ENCODE measurements at regions not wholly inside any gene's neighbourhood (a gene's known extent, or its start where the extent isn't known, plus 50 kb on each side); places are given as distances from the start of the nearest gene placed in this dataset.
"Not testable (repeated sequence)": the region's sequence is repeated elsewhere in the genome, so short reads cannot be mapped to it uniquely, and the experiment has no call there.

GRCh38 chr5:7169240-7169878, 226.6 kb upstream of the ADCY2 start:
- Mint-ChIP-seq H3K4me1 (no peaks in the 10 kb centered on the region), H3K27me3 (no peaks in the 10 kb centered on the region), H3K36me3 (ENCODE audit: low read depth) (no peaks in the 10 kb centered on the region), H3K4me3 (no peak overlapping the region), H3K27ac (no peak overlapping the region), H3K9me3 (ENCODE audit: low read depth) (peaks cover 2% of the 10 kb centered on the region)
- ChIA-PET POLR2A (no interaction called here), CTCF (no interaction called here)
- ATAC-seq (no peak), DNase-seq (no peak)
- intact Hi-C loops (cut with DNase I, micrococcal nuclease) = no loop called here

DNA sequence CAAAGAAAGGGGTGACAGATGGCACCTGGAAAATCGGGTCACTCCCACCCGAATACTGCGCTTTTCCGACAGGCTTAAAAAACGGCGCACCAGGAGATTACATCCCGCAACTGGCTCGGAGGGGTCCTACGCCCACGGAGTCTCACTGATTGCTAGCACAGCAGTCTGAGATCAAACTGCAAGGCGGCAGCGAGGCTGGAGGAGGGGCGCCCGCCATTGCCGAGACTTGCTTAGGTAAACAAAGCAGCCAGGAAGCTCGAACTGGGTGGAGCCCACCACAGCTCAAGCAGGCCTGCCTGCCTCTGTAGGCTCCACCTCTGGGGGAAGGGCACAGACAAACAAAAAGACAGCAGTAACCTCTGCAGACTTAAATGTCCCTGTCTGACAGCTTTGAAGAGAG, 225.2 kb upstream of the ADCY2 start:
- H3K36me3 Mint-ChIP-seq (ENCODE audit: low read depth); H3K4me3 Mint-ChIP-seq; ATAC-seq; CTCF ChIA-PET; H3K27ac Mint-ChIP-seq; H3K4me1 Mint-ChIP-seq; POLR2A ChIA-PET; DNase-seq; H3K9me3 Mint-ChIP-seq (ENCODE audit: low read depth); H3K27me3 Mint-ChIP-seq; intact Hi-C loops (cut with DNase I, micrococcal nuclease): not testable (repeated sequence)

DNA sequence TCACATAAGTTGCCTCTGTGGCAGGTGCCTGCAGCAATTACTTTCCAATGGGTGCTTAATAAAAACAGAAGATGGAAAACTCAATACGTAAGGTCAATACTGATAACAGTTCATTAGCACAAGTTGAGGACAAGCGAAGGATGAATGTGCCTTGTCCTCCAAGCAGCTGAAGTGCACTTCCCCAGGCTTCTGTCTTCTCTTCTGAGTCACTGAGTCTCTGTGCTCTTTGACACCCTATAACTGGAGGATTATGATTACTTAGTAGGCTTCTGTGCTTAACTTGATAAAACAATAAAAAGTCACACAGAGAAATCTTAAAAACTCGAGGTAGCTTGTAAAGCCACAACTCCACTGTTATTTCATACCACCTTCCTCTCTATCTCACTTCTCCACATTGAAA, 216.6 kb upstream of the ADCY2 start:
- intact Hi-C loops (cut with DNase I, micrococcal nuclease) = no loop called here
- Mint-ChIP-seq H3K9me3 (ENCODE audit: low read depth) (no peaks in the 10 kb centered on the region), H3K36me3 (ENCODE audit: low read depth) (no peaks in the 10 kb centered on the region), H3K4me1 (no peaks in the 10 kb centered on the region), H3K4me3 (no peak overlapping the region), H3K27me3 (no peaks in the 10 kb centered on the region), H3K27ac (no peak overlapping the region)
- CTCF ChIA-PET = interaction anchor here (0.7 kb wide), 1 partner anchor 44 kb away, joined by 3 read pairs; no protein-coding TSS in a partner anchor
- no peak for ATAC-seq
- DNase-seq = no peak
- POLR2A ChIA-PET = no interaction called here

GRCh38 chr5:7181841-7182240, 214.1 kb upstream of the ADCY2 start:
- H3K36me3 Mint-ChIP-seq (ENCODE audit: low read depth) = no peaks in the 10 kb centered on the region
- no peaks in the 10 kb centered on the region for H3K4me1 Mint-ChIP-seq
- no peak overlapping the region for H3K4me3 Mint-ChIP-seq
- no peak for ATAC-seq
- no peak overlapping the region for H3K27ac Mint-ChIP-seq
- intact Hi-C loops (cut with DNase I, micrococcal nuclease) = no loop called here
- ChIA-PET CTCF (no interaction called here), POLR2A (no interaction called here)
- DNase-seq = no peak
- H3K27me3 Mint-ChIP-seq = no peaks in the 10 kb centered on the region
- no peaks in the 10 kb centered on the region for H3K9me3 Mint-ChIP-seq (ENCODE audit: low read depth)

- H3K36me3 Mint-ChIP-seq (ENCODE audit: low read depth) = no peaks in the 10 kb centered on the region
- DNase-seq = no peak
- intact Hi-C loops (cut with DNase I, micrococcal nuclease) = no loop called here
- no peak for ATAC-seq
- ChIA-PET CTCF (no interaction called here), POLR2A (no interaction called here)
- no peak overlapping the region for H3K27ac Mint-ChIP-seq
- peaks cover 4% of the 10 kb centered on the region for H3K27me3 Mint-ChIP-seq
- no peaks in the 10 kb centered on the region for H3K4me1 Mint-ChIP-seq
- H3K4me3 Mint-ChIP-seq = no peak overlapping the region
- no peaks in the 10 kb centered on the region for H3K9me3 Mint-ChIP-seq (ENCODE audit: low read depth)
These were observed 210.2 kb upstream of the ADCY2 start for GRCh38 chr5:7185742-7186141.

- POLR2A ChIA-PET = no interaction called here
- no peak overlapping the region for H3K27ac Mint-ChIP-seq
- DNase-seq = no peak
- CTCF ChIA-PET = no interaction called here
- H3K27me3 Mint-ChIP-seq = peaks cover 4% of the 10 kb centered on the region
- H3K4me1 Mint-ChIP-seq = no peaks in the 10 kb centered on the region
- intact Hi-C loops (cut with DNase I, micrococcal nuclease) = no loop called here
- no peaks in the 10 kb centered on the region for H3K36me3 Mint-ChIP-seq (ENCODE audit: low read depth)
- no peaks in the 10 kb centered on the region for H3K9me3 Mint-ChIP-seq (ENCODE audit: low read depth)
- no peak for ATAC-seq
- H3K4me3 Mint-ChIP-seq = no peak overlapping the region
These were observed 209.1 kb upstream of the ADCY2 start for GRCh38 chr5:7186818-7187217.

GRCh38 chr5:7190712-7191250, 205.2 kb upstream of the ADCY2 start:
- Mint-ChIP-seq H3K27ac (no peak overlapping the region), H3K9me3 (ENCODE audit: low read depth) (no peaks in the 10 kb centered on the region), H3K36me3 (ENCODE audit: low read depth) (no peaks in the 10 kb centered on the region), H3K4me1 (no peaks in the 10 kb centered on the region), H3K4me3 (no peak overlapping the region), H3K27me3 (peaks cover 4% of the 10 kb centered on the region)
- POLR2A ChIA-PET = no interaction called here
- DNase-seq = no peak
- CTCF ChIA-PET = no interaction called here
- no peak for ATAC-seq
- intact Hi-C loops (cut with DNase I, micrococcal nuclease) = no loop called here

- Mint-ChIP-seq H3K36me3 (ENCODE audit: low read depth) (no peaks in the 10 kb centered on the region), H3K4me1 (no peaks in the 10 kb centered on the region), H3K27me3 (peaks cover 4% of the 10 kb centered on the region), H3K9me3 (ENCODE audit: low read depth) (no peaks in the 10 kb centered on the region), H3K4me3 (no peak overlapping the region), H3K27ac (no peak overlapping the region)
- DNase-seq (no peak), ATAC-seq (no peak)
- intact Hi-C loops (cut with DNase I, micrococcal nuclease) = no loop called here
- ChIA-PET POLR2A (no interaction called here), CTCF (no interaction called here)
These were observed 203.9 kb upstream of the ADCY2 start for GRCh38 chr5:7192016-7192415.

- Mint-ChIP-seq H3K4me1 (no peaks in the 10 kb centered on the region), H3K27me3 (no peaks in the 10 kb centered on the region), H3K36me3 (ENCODE audit: low read depth) (no peaks in the 10 kb centered on the region), H3K27ac (no peak overlapping the region), H3K9me3 (ENCODE audit: low read depth) (peaks cover 4% of the 10 kb centered on the region), H3K4me3 (no peak overlapping the region)
- no peak for DNase-seq
- ChIA-PET POLR2A (no interaction called here), CTCF (no interaction called here)
- intact Hi-C loops (cut with DNase I, micrococcal nuclease) = no loop called here
- no peak for ATAC-seq
These were observed 193.1 kb upstream of the ADCY2 start for GRCh38 chr5:7202846-7203245.

DNA sequence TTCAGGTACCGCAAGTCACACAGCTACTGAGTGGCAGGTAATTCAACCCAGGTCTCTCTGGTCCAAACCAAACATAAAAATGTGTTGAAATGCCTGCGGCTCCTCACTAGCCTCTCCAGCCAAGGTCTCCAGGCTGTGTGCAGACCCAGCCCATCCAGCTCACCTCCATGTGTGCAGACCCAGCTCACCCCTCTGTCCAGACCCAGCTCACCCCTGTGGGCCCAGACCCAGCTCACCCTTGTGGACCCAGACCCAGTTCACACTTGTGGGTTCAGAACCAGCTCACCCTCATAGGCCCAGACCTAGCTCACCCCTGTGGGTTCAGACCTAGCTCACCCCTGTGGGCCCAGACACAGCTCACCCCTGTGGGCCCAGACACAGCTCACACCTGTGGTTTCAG, 188.0 kb upstream of the ADCY2 start:
- Mint-ChIP-seq H3K4me1 (no peaks in the 10 kb centered on the region), H3K9me3 (ENCODE audit: low read depth) (peaks cover 4% of the 10 kb centered on the region), H3K4me3 (no peak overlapping the region), H3K27ac (no peak overlapping the region), H3K27me3 (no peaks in the 10 kb centered on the region), H3K36me3 (ENCODE audit: low read depth) (no peaks in the 10 kb centered on the region)
- ChIA-PET CTCF (no interaction called here), POLR2A (no interaction called here)
- DNase-seq (no peak), ATAC-seq (no peak)
- intact Hi-C loops (cut with DNase I, micrococcal nuclease) = no loop called here

- POLR2A ChIA-PET = no interaction called here
- no peak for ATAC-seq
- no peak overlapping the region for H3K27ac Mint-ChIP-seq
These were observed 187.0 kb upstream of the ADCY2 start for GRCh38 chr5:7208938-7209337.

DNA sequence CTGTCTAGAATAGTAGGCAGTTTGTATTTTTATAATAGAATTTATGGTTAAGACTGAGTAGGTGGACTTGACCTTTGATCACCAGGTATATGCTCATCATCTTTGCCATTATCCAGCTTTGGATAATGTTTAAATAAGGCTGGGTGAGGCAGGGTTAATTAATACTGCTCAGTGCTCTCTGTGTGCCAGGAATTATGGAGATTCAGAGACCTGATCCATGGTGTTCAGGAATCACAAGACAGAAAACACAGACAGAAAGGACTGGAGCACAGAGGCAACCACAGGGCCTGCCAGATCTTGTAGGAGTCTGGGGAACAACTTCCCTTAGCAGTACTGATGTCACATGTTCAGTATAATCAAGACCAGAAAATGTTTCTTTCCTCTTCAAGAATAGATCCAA, 186.3 kb upstream of the ADCY2 start:
- intact Hi-C loops (cut with DNase I, micrococcal nuclease) = no loop called here
- no peaks in the 10 kb centered on the region for H3K27me3 Mint-ChIP-seq
- no peak overlapping the region for H3K27ac Mint-ChIP-seq
- H3K4me1 Mint-ChIP-seq = no peaks in the 10 kb centered on the region
- DNase-seq (no peak), ATAC-seq (no peak)
- peaks cover 4% of the 10 kb centered on the region for H3K9me3 Mint-ChIP-seq (ENCODE audit: low read depth)
- ChIA-PET POLR2A (no interaction called here), CTCF (no interaction called here)
- no peaks in the 10 kb centered on the region for H3K36me3 Mint-ChIP-seq (ENCODE audit: low read depth)
- no peak overlapping the region for H3K4me3 Mint-ChIP-seq

More at GRCh38 chr5:7208938-7209337, 187.0 kb upstream of the ADCY2 start:
- CTCF ChIA-PET = no interaction called here
- no peak for DNase-seq
- Mint-ChIP-seq H3K9me3 (ENCODE audit: low read depth) (peaks cover 4% of the 10 kb centered on the region), H3K4me3 (no peak overlapping the region), H3K36me3 (ENCODE audit: low read depth) (no peaks in the 10 kb centered on the region), H3K27me3 (no peaks in the 10 kb centered on the region), H3K4me1 (no peaks in the 10 kb centered on the region)
- intact Hi-C loops (cut with DNase I, micrococcal nuclease) = no loop called here

DNA sequence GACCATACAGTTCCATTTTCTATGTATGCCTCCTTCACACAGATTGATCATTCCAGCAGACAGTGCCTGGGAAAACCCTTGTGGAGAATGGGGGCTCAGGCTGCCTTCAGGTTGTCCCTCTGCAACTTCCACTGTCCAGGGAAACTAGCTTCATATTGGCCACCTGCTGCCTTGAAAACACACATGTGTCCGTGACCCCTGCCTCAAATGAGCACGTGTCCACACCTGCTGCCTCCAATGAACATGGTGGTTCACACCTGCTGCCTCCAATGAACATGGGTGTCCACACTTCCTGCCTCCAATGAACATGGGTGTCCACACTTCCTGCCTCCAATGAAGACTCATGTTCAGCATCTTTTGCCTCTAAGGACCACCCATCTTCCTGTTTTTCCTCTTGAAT, 185.4 kb upstream of the ADCY2 start:
- Mint-ChIP-seq H3K9me3 (ENCODE audit: low read depth) (peaks cover 2% of the 10 kb centered on the region), H3K4me3 (no peak overlapping the region), H3K27me3 (no peaks in the 10 kb centered on the region), H3K36me3 (ENCODE audit: low read depth) (no peaks in the 10 kb centered on the region), H3K4me1 (no peaks in the 10 kb centered on the region), H3K27ac (no peak overlapping the region)
- ATAC-seq (no peak), DNase-seq (no peak)
- CTCF ChIA-PET = no interaction called here
- intact Hi-C loops (cut with DNase I, micrococcal nuclease) = no loop called here
- POLR2A ChIA-PET = no interaction called here

Data from activated CD4-positive, alpha-beta T cell treated with anti-CD3 and anti-CD28 coated beads for 36 hours (primary cell).